LNCaP clone FGC (cell line): ENCODE measurements at regions not wholly inside any gene's neighbourhood (a gene's known extent, or its start where the extent isn't known, plus 50 kb on each side); places are given as distances from the start of the nearest gene placed in this dataset.
"Not testable (repeated sequence)": the region's sequence is repeated elsewhere in the genome, so short reads cannot be mapped to it uniquely, and the experiment has no call there.

ENCODE experiments used
- DNase-seq: peaks from one replicate; pipeline ENCODE4 v3.0.0-alpha.2; 2011; ENCODE audit warnings: low read depth
- H3K4me3 ChIP-seq: 2 replicates; pipeline ENCODE4 v1.5.1; 2011; ENCODE audit warnings: mild to moderate bottlenecking, low read depth, low read length, control low read depth
- TF ChIP-seq, protein P1 (sequence below): IDR thresholded peaks from 2 replicates; pipeline ENCODE4 v1.5.1; 2012; ENCODE audit warnings: mild to moderate bottlenecking; ENCODE audit not compliant: control insufficient read depth, insufficient read depth; ENCODE audit errors: extremely low read depth

- no peak overlapping the region for H3K4me3 ChIP-seq
- DNase-seq = no peak
- TF ChIP-seq, protein P1, sequence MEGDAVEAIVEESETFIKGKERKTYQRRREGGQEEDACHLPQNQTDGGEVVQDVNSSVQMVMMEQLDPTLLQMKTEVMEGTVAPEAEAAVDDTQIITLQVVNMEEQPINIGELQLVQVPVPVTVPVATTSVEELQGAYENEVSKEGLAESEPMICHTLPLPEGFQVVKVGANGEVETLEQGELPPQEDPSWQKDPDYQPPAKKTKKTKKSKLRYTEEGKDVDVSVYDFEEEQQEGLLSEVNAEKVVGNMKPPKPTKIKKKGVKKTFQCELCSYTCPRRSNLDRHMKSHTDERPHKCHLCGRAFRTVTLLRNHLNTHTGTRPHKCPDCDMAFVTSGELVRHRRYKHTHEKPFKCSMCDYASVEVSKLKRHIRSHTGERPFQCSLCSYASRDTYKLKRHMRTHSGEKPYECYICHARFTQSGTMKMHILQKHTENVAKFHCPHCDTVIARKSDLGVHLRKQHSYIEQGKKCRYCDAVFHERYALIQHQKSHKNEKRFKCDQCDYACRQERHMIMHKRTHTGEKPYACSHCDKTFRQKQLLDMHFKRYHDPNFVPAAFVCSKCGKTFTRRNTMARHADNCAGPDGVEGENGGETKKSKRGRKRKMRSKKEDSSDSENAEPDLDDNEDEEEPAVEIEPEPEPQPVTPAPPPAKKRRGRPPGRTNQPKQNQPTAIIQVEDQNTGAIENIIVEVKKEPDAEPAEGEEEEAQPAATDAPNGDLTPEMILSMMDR = no peak
Observed at GRCh38 chr5:18712936-18713485, 1078.8 kb downstream of the TAF11L14 start.

GRCh38 chr5:18720002-18720401 is 1085.7 kb downstream of the TAF11L14 start:
- H3K4me3 ChIP-seq = no peak overlapping the region
- TF ChIP-seq, protein P1 = no peak
- DNase-seq = no peak

GRCh38 chr5:18732556-18733479 is 1098.6 kb downstream of the TAF11L14 start:
- no peak overlapping the region for H3K4me3 ChIP-seq
- DNase-seq = no peak
- TF ChIP-seq, protein P1 = no peak

DNA sequence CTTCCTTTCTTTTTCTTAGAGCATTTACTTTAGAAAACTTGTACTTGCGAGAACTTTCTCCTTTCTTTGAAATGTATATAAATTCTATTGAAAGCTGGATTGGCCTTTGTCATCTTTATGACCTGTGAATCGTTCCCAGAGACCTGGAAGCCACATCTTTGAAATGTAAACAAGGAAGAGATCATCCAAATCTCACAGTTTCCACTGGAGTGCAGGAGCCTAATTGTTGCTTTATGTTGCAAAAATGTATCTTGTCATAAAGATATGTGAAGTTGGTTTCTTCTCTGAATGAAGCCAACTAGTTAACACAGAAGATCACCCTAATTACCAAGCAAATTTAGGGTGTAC is 1101.8 kb downstream of the TAF11L14 start:
- TF ChIP-seq, protein P1 = no peak
- DNase-seq = peak; percentile 6
- no peak overlapping the region for H3K4me3 ChIP-seq

- DNase-seq, H3K4me3 ChIP-seq: not testable (repeated sequence)
Observed at GRCh38 chr5:18736736-18737135, 1102.5 kb downstream of the TAF11L14 start.

GRCh38 chr5:18740301-18740700 is 1106.0 kb downstream of the TAF11L14 start:
- TF ChIP-seq, protein P1 = no peak
- no peak for DNase-seq
- H3K4me3 ChIP-seq = no peak overlapping the region

DNA sequence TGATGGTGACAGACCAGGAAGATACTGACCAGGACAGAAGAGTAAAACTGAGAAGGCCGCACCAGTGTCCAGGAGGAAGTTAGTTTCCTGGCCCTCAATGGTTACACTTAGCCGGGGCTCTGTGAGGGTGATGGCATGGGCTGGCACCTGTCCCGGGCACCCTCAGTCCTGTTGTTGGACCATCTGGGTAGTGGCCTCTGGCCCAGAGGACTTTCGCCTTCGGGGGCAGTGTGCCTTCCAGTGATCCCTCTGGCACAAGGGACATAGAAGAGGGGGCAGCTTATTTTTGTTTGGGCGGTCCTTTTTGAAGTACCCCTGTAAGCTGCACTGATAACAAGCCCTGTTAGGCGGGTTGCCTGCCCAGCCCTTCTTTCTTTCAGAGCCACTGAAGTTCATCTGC is 1108.6 kb downstream of the TAF11L14 start:
- DNase-seq = no peak
- TF ChIP-seq, protein P1 = no peak
- H3K4me3 ChIP-seq = no peak overlapping the region
